A549 (cell line): ENCODE measurements at regions not wholly inside any gene's neighbourhood (a gene's known extent, or its start where the extent isn't known, plus 50 kb on each side); places are given as distances from the start of the nearest gene placed in this dataset.

Experiments
- ATAC-seq, 2 experiments: fragments of 200-7000 bp in 1 of 2; fragments of >200 bp in 1 of 2; cut with Nextera tagmentation in 1 of 2; cut with Tn5 transposase in 1 of 2; 3 replicates each; pipeline versions ENCODE4 v1.8.0 to v1.9.1; 2018 to 2020; ENCODE audit warnings: mild to moderate bottlenecking in 1 of 2, moderate library complexity in 1 of 2
- CTCF ChIA-PET: fragments of 300-600 bp; sonication (Branson Sonifier 250); formaldehyde crosslinking; extraction: SDS; loops from one replicate; lab custom pipeline; 2021; ENCODE audit warnings: antibody characterized with exemption, inconsistent platforms; lab: Yijun Ruan, JAX
- POLR2A ChIA-PET: fragments of 350-600 bp; formaldehyde crosslinking; extraction: SDS; loops from one replicate; lab custom pipeline; 2021; ENCODE audit warnings: antibody characterized with exemption, inconsistent platforms; lab: Yijun Ruan, JAX
- DNase-seq, 2 experiments: peaks; one replicate each; pipeline versions ENCODE4 v3.0.0 to v3.0.0-alpha.2; 2011 to 2016; ENCODE audit warnings: low read depth in 1 of 2, low spot score in 1 of 2
- FAIRE-seq: peaks from 2 replicates; lab custom pipeline; 2011; peaks lifted over from hg19 to GRCh38; lab: Jason Lieb, UNC
- H3K27ac ChIP-seq, 2 experiments: fragments of >200 bp; sonication (Bioruptor Twin); formaldehyde crosslinking; 3 replicates each; pipeline ENCODE4 v1.5.1; 2016 to 2017
- H3K4me1 ChIP-seq: fragments of >200 bp; sonication (Bioruptor Twin); formaldehyde crosslinking; 3 replicates; pipeline ENCODE4 v1.6.1; 2016
- H3K4me2 ChIP-seq: fragments of >200 bp; sonication (Bioruptor Twin); formaldehyde crosslinking; 3 replicates; pipeline ENCODE4 v1.6.1; 2016
- H3K4me3 ChIP-seq: fragments of >200 bp; sonication (Bioruptor Twin); formaldehyde crosslinking; 3 replicates; pipeline ENCODE4 v1.5.1; 2016
- H3K9me3 ChIP-seq: fragments of >200 bp; sonication (Bioruptor Twin); formaldehyde crosslinking; 3 replicates; pipeline ENCODE4 v1.6.1; 2016
- ATOH8 ChIP-seq: fragments of 250-450 bp; sonication (Bioruptor Pico); IDR thresholded peaks from 2 replicates; pipeline ENCODE4 v1.5.0; 2020; ENCODE audit warnings: low read depth, mild to moderate bottlenecking, moderate library complexity
- BHLHE40 ChIP-seq: IDR thresholded peaks from 2 replicates; pipeline ENCODE4 v1.6.1; 2012; ENCODE audit warnings: low read depth, low read length, inconsistent platforms
- CTCF ChIP-seq: fragments of >200 bp; sonication (Bioruptor Twin); formaldehyde crosslinking; IDR thresholded peaks from 3 replicates; pipeline ENCODE4 v1.5.1; 2016
- EHF ChIP-seq: fragments of 250-450 bp; sonication (Bioruptor Pico); IDR thresholded peaks from 2 replicates; pipeline ENCODE4 v1.5.0; 2020; ENCODE audit warnings: mild to moderate bottlenecking
- EHMT2 ChIP-seq: fragments of 200-600 bp; sonication (generic); IDR thresholded peaks from 2 replicates; pipeline ENCODE4 v1.6.1; 2016; ENCODE audit warnings: antibody characterized with exemption, low read depth, mild to moderate bottlenecking, moderate library complexity
- EP300 ChIP-seq, 2 experiments: fragments of >200 bp; sonication (Bioruptor Twin); formaldehyde crosslinking; IDR thresholded peaks; 2 replicates in 1 of 2; 3 replicates in 1 of 2; pipeline ENCODE4 v1.6.1; 2016 to 2017
- ESRRA ChIP-seq: fragments of 150-350 bp; IDR thresholded peaks from 2 replicates; pipeline ENCODE4 v1.6.1; 2014; ENCODE audit warnings: mild to moderate bottlenecking, low read length, borderline replicate concordance
- FOSB ChIP-seq: fragments of 250-450 bp; sonication (Bioruptor Pico); IDR thresholded peaks from 2 replicates; pipeline ENCODE4 v1.5.0; 2020; ENCODE audit warnings: mild to moderate bottlenecking, moderate library complexity
- FOSL2 ChIP-seq, 2 experiments: fragments of 450-650 bp in 1 of 2; fragments of >200 bp in 1 of 2; sonication (Bioruptor Twin) in 1 of 2; formaldehyde crosslinking; IDR thresholded peaks; 2 replicates each; pipeline versions ENCODE4 v1.5.0 to v1.6.1; 2016 to 2020; ENCODE audit warnings: mild to moderate bottlenecking in 1 of 2, moderate library complexity in 1 of 2
- FOXS1 ChIP-seq: fragments of 250-450 bp; sonication (Bioruptor Pico); IDR thresholded peaks from 2 replicates; pipeline ENCODE4 v1.5.0; 2020; ENCODE audit warnings: mild to moderate bottlenecking, moderate library complexity
- HDAC2 ChIP-seq: fragments of 200-600 bp; sonication (generic); IDR thresholded peaks from 2 replicates; pipeline ENCODE4 v1.6.1; 2016
- HOXA7 ChIP-seq: fragments of 250-450 bp; sonication (Bioruptor Pico); IDR thresholded peaks from 2 replicates; pipeline ENCODE4 v1.5.0; 2020; ENCODE audit warnings: mild to moderate bottlenecking, moderate library complexity
- HOXB5 ChIP-seq: fragments of 250-450 bp; sonication (Bioruptor Pico); IDR thresholded peaks from 2 replicates; pipeline ENCODE4 v1.5.0; 2020; ENCODE audit warnings: mild to moderate bottlenecking, moderate library complexity
- JUN ChIP-seq, 2 experiments: fragments of >200 bp; sonication (Bioruptor Twin); formaldehyde crosslinking; IDR thresholded peaks; 2 replicates in 1 of 2; 3 replicates in 1 of 2; pipeline ENCODE4 v1.6.1; 2016 to 2017
- JUNB ChIP-seq: fragments of >200 bp; sonication (Bioruptor Twin); formaldehyde crosslinking; IDR thresholded peaks from 2 replicates; pipeline ENCODE4 v1.6.1; 2016
- MAX ChIP-seq: IDR thresholded peaks from 2 replicates; pipeline ENCODE4 v1.6.1; 2012
- NPAS2 ChIP-seq: fragments of 250-450 bp; sonication (Bioruptor Pico); IDR thresholded peaks from 2 replicates; pipeline ENCODE4 v1.8.0; 2022; ENCODE audit warnings: mild to moderate bottlenecking, moderate library complexity, borderline replicate concordance
- PBX3 ChIP-seq: IDR thresholded peaks from 2 replicates; pipeline ENCODE4 v1.6.1; 2012
- POLR2AphosphoS2 ChIP-seq: conservative IDR thresholded peaks from 2 replicates; pipeline ENCODE4 v1.6.1; 2012; ENCODE audit warnings: low read length, improper control_type of control experiment, inconsistent platforms
- RAD21 ChIP-seq, 2 experiments: fragments of >200 bp in 1 of 2; sonication (Bioruptor Twin) in 1 of 2; formaldehyde crosslinking in 1 of 2; IDR thresholded peaks in 1 of 2; conservative IDR thresholded peaks in 1 of 2; 2 replicates in 1 of 2; 3 replicates in 1 of 2; pipeline ENCODE4 v1.6.1; 2012 to 2018; ENCODE audit warnings: inconsistent platforms in 1 of 2
- RNF2 ChIP-seq: fragments of 200-600 bp; sonication (generic); IDR thresholded peaks from 2 replicates; pipeline ENCODE4 v1.6.1; 2016; ENCODE audit warnings: low read depth, mild to moderate bottlenecking, antibody characterized with exemption, moderate library complexity, borderline replicate concordance
- TFCP2L1 ChIP-seq: fragments of 250-450 bp; sonication (Bioruptor Pico); IDR thresholded peaks from 2 replicates; pipeline ENCODE4 v1.5.0; 2021; ENCODE audit warnings: mild to moderate bottlenecking
- ZNF302 ChIP-seq: fragments of 250-450 bp; sonication (Bioruptor Pico); IDR thresholded peaks from 2 replicates; pipeline ENCODE4 v1.9.0; 2021; ENCODE audit warnings: inconsistent platforms, mild to moderate bottlenecking, moderate library complexity
- ZSCAN20 ChIP-seq: fragments of 250-450 bp; sonication (Bioruptor Pico); IDR thresholded peaks from 2 replicates; pipeline ENCODE4 v1.8.0; 2022; ENCODE audit warnings: mild to moderate bottlenecking, moderate library complexity
- WGBS: methylation state at CpG from one replicate; pipeline ENCODE4 v1.1.6; 2017; ENCODE audit errors: missing lambda C conversion rate; 5-methylcytosine and 5-hydroxymethylcytosine counted together

DNA sequence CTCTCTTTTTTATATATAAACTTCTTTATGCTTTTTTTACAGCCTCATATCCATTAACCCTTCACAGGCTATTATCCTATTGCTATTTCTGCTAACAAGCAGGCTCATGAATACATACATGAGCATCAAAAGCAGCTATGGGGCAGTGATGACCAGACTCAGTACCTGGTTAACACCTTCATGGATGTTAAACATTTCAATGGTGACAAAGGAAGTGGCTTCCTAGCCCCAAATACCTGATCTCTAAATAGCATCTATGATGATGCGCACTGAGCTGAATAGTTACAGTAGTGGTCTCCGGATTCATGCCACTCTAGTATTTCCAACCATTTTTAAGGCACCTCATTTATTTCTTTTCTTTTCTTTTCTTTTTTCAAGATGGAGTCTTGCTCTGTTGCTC, 101.1 kb downstream of the TM2D1 start (continued):
- no peak for TF ChIP-seq NPAS2 (CRISPR knock-in tag)
- no peak for TF ChIP-seq RAD21 (conservative IDR thresholded peaks at IDR 0.05 in 1 of 2, IDR thresholded peaks at IDR 0.05 in 1 of 2)
- TF ChIP-seq, all 56 proteins: peak for 0

- TF ChIP-seq EP300 (IDR thresholded peaks at IDR 0.05), result no peak
- no peak for TF ChIP-seq HDAC2
- no peak for TF ChIP-seq JUN (IDR thresholded peaks at IDR 0.05)
- no peak for TF ChIP-seq EHF
- TF ChIP-seq PBX3, result no peak
- no peak for TF ChIP-seq CTCF
- TF ChIP-seq HOXA7 (CRISPR knock-in tag), result no peak
- no peak for TF ChIP-seq FOXS1 (CRISPR knock-in tag)
- no peak for TF ChIP-seq ATOH8
- TF ChIP-seq RNF2, result no peak
- TF ChIP-seq HOXB5 (CRISPR knock-in tag), result no peak
- no peak for TF ChIP-seq EHMT2
- TF ChIP-seq FOSL2 (IDR thresholded peaks at IDR 0.05), result no peak
- TF ChIP-seq FOSL2 (CRISPR knock-in tag; IDR thresholded peaks at IDR 0.05), result no peak
- no peak for TF ChIP-seq JUNB
- no peak for TF ChIP-seq MAX
- no peak for TF ChIP-seq TFCP2L1 (CRISPR knock-in tag)
- ATAC-seq (no peak), FAIRE-seq (no peak), DNase-seq (no peak)
- H3K27ac ChIP-seq, result no peak overlapping the region
- no peaks in the 10 kb centered on the region for H3K4me1 ChIP-seq
- no peak overlapping the region for H3K4me2 ChIP-seq
- CTCF ChIA-PET, result interaction anchor here (0.6 kb wide), 1 partner anchor 189 kb away, joined by 3 read pairs; no protein-coding TSS in a partner anchor
- H3K9me3 ChIP-seq, result no peaks in the 10 kb centered on the region
- 86% methylated on average over 5 of the region's 5 CpGs for WGBS
- POLR2A ChIA-PET, result no interaction called here
- H3K4me3 ChIP-seq, result no peak overlapping the region
Measured at GRCh38 chr1:61620536-61620935, 104.4 kb downstream of the TM2D1 start.

DNA sequence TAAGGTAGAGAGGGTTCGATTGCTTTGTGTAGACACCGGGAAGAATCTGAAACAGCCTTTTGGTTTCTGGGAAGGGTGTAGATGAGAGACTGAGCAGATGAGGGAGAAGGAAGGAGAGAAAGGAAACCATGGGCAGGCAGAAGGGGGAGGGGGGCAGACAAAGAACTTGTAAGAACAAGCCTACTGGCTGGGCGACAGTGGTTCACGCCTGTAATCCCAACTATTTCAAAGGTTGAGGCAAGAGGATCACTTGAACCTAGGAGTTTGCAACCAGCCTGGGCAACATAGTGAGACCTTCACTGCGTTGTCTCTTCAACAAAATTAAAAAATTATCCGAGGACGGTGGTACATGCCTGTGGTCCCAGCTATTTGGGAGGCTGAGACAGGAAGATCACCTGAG, 106.2 kb downstream of the TM2D1 start:
- ChIA-PET CTCF (no interaction called here), POLR2A (no interaction called here)
- DNase-seq (no peak), FAIRE-seq (no peak), ATAC-seq (no peak)
- WGBS, result 88% methylated on average over 7 of the region's 7 CpGs
- no peak overlapping the region for H3K4me2 ChIP-seq
- H3K4me1 ChIP-seq, result no peaks in the 10 kb centered on the region
- TF ChIP-seq HDAC2 (no peak), PBX3 (no peak), CTCF (no peak), ESRRA (no peak), FOSL2 (IDR thresholded peaks at IDR 0.05) (no peak), FOSL2 (CRISPR knock-in tag; IDR thresholded peaks at IDR 0.05) (no peak), HOXB5 (CRISPR knock-in tag) (no peak), FOSB (CRISPR knock-in tag) (no peak), BHLHE40 (no peak), JUNB (no peak), ZSCAN20 (CRISPR knock-in tag) (no peak), EHMT2 (no peak), HOXA7 (CRISPR knock-in tag) (no peak), ZNF302 (CRISPR knock-in tag) (no peak), POLR2AphosphoS2 (no peak)
- no peak overlapping the region for H3K4me3 ChIP-seq
- H3K27ac ChIP-seq, result no peak overlapping the region
- H3K9me3 ChIP-seq, result no peaks in the 10 kb centered on the region
